ENCODE measurements at regions not wholly inside any gene's neighbourhood (a gene's known extent, or its start where the extent isn't known, plus 50 kb on each side); places are given as distances from the start of the nearest gene placed in this dataset.

- ChIA-PET RAD21 (ENCODE audit: low non-redundant PET in 1 of 2, low total read pairs in 2 of 2, uncharacterized antibody in 2 of 2, unreplicated experiment in 2 of 2) (no interaction called here), POLR2A (interaction anchor here (1.4 kb wide), 1 partner anchor 19 kb away, joined by 6 read pairs; no protein-coding TSS in a partner anchor), CTCF (no interaction called here)
- Histone ChIP-seq H3K27me3 (ENCODE audit: insufficient read depth, low read length) (no peaks in the 10 kb centered on the region), H3K9ac (ENCODE audit: low read length) (no peak overlapping the region), H3K4me3 (replicated peaks in 1 of 2; ENCODE audit: low read depth in 1 of 2, low read length in 2 of 2) (no peak overlapping the region), H3K4me2 (ENCODE audit: low read length) (no peak overlapping the region), H2AFZ (ENCODE audit: low read depth, low read length, poor library complexity, severe bottlenecking) (no peak overlapping the region), H3K9me2 (ENCODE audit: insufficient read depth) (no peaks in the 10 kb centered on the region), H3K36me3 (ENCODE audit: control insufficient read depth in 1 of 2, insufficient read depth in 2 of 2, low read length in 2 of 2) (no peaks in the 10 kb centered on the region), H3K79me2 (ENCODE audit: insufficient read depth, low read length) (no peaks in the 10 kb centered on the region), H4K20me1 (ENCODE audit: insufficient read depth) (no peaks in the 10 kb centered on the region), H3K9me3 (ENCODE audit: control insufficient read depth in 1 of 2, insufficient read depth in 1 of 2, low read depth in 1 of 2, low read length in 2 of 2) (no peaks in the 10 kb centered on the region), H3K4me1 (ENCODE audit: control insufficient read depth in 1 of 2, insufficient read depth in 2 of 2, low read length in 2 of 2) (peaks cover 0 to 9% of the 10 kb centered on the region in 2 experiments; a peak in 1 of 4 replicates), H3K27ac (ENCODE audit: low read depth, low read length) (no peak overlapping the region)
- DNase-seq (ENCODE audit: low read depth, low spot score) (no peak), ATAC-seq (no peak)
- no TSS peak for BruUV-seq (replicated peaks)
- intact Hi-C loops (cut with micrococcal nuclease), result no loop called here
- TF ChIP-seq CBX3 (IDR thresholded peaks at IDR 0.05; ENCODE audit: low read depth) (no peak), TCF7L2 (IDR thresholded peaks at IDR 0.05; ENCODE audit: borderline replicate concordance, extremely low read depth, insufficient read depth, insufficient read length) (no peak), RAD21 (IDR thresholded peaks at IDR 0.05; ENCODE audit: low read depth) (no peak), EZH2 (IDR thresholded peaks at IDR 0.05) (no peak), REST (IDR thresholded peaks at IDR 0.05; ENCODE audit: low read depth) (no peak), ZFX (IDR thresholded peaks at IDR 0.05) (no peak), ELF1 (IDR thresholded peaks at IDR 0.05; ENCODE audit: borderline replicate concordance, low read depth) (no peak), POLR2AphosphoS5 (IDR thresholded peaks at IDR 0.05; ENCODE audit: low read depth, low read length) (no peak)
- TF ChIP-seq, protein P1, sequence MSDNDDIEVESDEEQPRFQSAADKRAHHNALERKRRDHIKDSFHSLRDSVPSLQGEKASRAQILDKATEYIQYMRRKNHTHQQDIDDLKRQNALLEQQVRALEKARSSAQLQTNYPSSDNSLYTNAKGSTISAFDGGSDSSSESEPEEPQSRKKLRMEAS (IDR thresholded peaks at IDR 0.05), result no peak
Measured at GRCh38 chr7:106755641-106756040, 94.7 kb upstream of the CCDC71L start.
